ENCODE measurements at regions not wholly inside any gene's neighbourhood (a gene's known extent, or its start where the extent isn't known, plus 50 kb on each side); places are given as distances from the start of the nearest gene placed in this dataset.

DNA sequence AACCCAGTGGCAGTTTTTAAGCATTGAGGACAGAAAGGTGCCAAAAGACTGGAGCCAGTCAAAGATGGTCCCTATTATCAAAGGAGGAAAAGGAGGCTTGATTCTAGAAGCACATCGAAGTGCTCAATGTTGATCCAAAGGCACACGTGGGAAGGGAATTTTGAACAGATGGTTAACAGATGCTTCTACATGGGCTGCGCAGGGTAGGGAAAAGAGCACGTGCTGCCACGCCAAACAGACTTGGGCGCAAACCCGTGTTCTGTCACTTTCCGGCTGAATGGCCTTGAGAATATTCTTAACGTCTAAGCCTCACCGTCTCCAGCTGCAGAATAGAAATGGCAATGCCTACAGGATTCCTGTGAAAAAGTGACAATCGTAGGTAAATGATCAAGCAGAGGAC is 217.9 kb upstream of the MTNR1B start:
- no peaks in the 10 kb centered on the region for H3K27me3 ChIP-seq
- H3K9me3 ChIP-seq: no peaks in the 10 kb centered on the region
- DNase-seq (ENCODE audit: low spot score): no peak
- H3K36me3 ChIP-seq: no peaks in the 10 kb centered on the region
- no peaks in the 10 kb centered on the region for H3K4me1 ChIP-seq
- no peak overlapping the region for H3K4me3 ChIP-seq
- TF ChIP-seq, protein P1, sequence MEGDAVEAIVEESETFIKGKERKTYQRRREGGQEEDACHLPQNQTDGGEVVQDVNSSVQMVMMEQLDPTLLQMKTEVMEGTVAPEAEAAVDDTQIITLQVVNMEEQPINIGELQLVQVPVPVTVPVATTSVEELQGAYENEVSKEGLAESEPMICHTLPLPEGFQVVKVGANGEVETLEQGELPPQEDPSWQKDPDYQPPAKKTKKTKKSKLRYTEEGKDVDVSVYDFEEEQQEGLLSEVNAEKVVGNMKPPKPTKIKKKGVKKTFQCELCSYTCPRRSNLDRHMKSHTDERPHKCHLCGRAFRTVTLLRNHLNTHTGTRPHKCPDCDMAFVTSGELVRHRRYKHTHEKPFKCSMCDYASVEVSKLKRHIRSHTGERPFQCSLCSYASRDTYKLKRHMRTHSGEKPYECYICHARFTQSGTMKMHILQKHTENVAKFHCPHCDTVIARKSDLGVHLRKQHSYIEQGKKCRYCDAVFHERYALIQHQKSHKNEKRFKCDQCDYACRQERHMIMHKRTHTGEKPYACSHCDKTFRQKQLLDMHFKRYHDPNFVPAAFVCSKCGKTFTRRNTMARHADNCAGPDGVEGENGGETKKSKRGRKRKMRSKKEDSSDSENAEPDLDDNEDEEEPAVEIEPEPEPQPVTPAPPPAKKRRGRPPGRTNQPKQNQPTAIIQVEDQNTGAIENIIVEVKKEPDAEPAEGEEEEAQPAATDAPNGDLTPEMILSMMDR (IDR thresholded peaks at IDR 0.05): no peak
- no peak overlapping the region for H3K27ac ChIP-seq

DNA sequence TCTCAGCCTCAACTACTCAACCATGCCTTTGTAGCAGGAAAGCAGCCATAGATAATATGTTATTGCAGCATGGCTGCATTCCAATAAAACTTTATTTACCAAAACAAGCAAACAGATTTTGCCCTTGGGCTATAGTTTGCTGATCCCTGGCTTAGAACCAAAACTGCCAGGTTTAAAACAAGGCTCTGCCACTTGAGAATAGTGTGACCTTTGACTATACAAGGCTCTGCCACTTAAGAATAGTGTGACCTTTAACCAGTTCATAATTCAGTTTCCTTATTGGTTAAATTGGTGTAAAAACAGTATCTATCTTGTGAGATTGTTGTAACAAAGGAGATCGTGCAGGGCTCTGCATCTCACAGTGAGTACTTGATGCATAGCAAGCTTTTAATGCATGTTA is 217.3 kb upstream of the MTNR1B start:
- DNase-seq (ENCODE audit: low spot score): no peak
- Histone ChIP-seq H3K4me3 (no peak overlapping the region), H3K4me1 (no peaks in the 10 kb centered on the region), H3K36me3 (no peaks in the 10 kb centered on the region), H3K27me3 (no peaks in the 10 kb centered on the region), H3K27ac (no peak overlapping the region), H3K9me3 (no peaks in the 10 kb centered on the region)
- TF ChIP-seq, protein P1 (IDR thresholded peaks at IDR 0.05): no peak

DNA sequence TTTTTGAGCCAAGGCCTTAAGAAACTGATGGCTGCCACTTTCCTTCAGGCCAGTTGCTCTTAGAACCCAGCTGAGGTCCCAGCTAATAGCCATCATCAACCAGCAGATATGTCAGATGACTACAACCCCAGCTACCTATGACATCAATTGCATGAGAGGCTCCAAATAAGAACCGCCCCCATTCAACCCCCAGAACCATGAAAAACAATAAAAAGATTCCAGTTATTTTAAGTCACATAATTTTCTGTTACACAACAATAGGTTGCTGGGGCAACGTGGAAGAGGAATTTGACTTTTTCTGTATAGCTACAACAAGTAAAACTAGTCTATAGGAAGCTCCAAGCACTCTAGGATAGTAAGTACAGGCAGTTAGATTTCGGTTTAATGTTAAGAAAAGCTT is 216.3 kb upstream of the MTNR1B start:
- Histone ChIP-seq H3K4me3 (no peak overlapping the region), H3K9me3 (no peaks in the 10 kb centered on the region), H3K36me3 (no peaks in the 10 kb centered on the region), H3K4me1 (no peaks in the 10 kb centered on the region), H3K27me3 (no peaks in the 10 kb centered on the region), H3K27ac (no peak overlapping the region)
- DNase-seq (ENCODE audit: low spot score): no peak
- TF ChIP-seq, protein P1 (IDR thresholded peaks at IDR 0.05): no peak

DNA sequence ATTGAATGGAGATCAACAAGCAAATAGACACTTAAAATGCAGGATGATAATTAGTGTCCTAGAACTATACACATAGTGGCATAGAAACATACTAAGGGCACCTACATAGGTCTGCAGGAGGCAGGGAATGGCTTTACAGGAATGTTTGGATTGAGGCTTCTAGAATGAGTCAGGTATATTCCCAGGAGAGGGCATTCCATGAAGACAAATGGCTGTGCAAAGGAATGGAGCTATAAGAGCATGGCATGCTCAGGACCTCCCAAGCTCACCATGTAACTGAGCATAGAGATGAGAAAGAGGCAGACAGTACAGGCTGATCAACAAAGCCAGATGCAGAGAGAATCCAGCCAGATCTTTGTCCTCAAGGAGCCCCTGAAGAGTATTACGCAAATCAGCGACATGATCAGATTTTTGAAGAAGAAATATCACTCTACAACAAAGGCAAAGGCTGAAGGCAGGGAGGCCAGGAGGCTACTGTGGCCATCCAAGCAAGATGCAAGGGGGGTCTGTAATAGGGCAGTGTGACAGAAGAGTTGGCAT is 211.1 kb upstream of the MTNR1B start:
- Histone ChIP-seq H3K27me3 (no peaks in the 10 kb centered on the region), H3K4me3 (no peak overlapping the region), H3K9me3 (no peaks in the 10 kb centered on the region), H3K27ac (no peak overlapping the region), H3K36me3 (no peaks in the 10 kb centered on the region), H3K4me1 (no peaks in the 10 kb centered on the region)
- TF ChIP-seq, protein P1 (IDR thresholded peaks at IDR 0.05): no peak
- DNase-seq (ENCODE audit: low spot score): no peak

DNA sequence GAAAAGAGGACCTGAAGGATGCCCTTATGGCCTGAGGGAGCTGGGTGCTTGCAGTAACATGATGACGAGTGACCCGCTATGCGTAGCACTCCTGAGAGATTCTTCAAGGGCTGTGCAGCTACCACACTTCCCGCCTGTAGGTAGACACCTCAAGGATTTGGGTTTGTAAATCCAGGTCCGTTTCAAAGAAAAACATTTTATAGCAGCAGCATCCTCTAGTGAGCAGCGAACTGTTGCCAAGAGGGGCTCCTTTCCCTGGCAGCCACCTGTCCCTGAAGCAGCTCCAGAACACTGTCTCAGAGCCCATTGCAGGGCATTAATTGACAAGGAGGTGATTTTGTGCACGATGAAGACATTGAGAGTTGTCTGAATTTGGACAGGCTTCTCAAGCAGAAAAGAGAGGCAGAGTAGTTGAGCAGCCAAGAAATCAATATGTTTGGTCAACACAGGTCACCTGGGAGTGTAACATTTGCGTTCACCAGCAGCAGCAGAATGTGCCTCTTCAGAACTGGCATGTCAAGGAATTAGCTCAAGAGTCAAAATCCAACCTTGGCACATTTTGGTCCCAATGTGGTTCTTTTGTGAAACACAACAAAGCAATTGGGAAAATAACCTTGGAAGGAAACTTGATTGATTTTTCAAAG is 209.8 kb upstream of the MTNR1B start:
- H3K4me3 ChIP-seq: no peak overlapping the region
- no peak for DNase-seq (ENCODE audit: low spot score)
- H3K4me1 ChIP-seq: no peaks in the 10 kb centered on the region
- no peak overlapping the region for H3K27ac ChIP-seq
- H3K27me3 ChIP-seq: no peaks in the 10 kb centered on the region
- H3K36me3 ChIP-seq: no peaks in the 10 kb centered on the region
- TF ChIP-seq, protein P1 (IDR thresholded peaks at IDR 0.05): no peak
- no peaks in the 10 kb centered on the region for H3K9me3 ChIP-seq

DNA sequence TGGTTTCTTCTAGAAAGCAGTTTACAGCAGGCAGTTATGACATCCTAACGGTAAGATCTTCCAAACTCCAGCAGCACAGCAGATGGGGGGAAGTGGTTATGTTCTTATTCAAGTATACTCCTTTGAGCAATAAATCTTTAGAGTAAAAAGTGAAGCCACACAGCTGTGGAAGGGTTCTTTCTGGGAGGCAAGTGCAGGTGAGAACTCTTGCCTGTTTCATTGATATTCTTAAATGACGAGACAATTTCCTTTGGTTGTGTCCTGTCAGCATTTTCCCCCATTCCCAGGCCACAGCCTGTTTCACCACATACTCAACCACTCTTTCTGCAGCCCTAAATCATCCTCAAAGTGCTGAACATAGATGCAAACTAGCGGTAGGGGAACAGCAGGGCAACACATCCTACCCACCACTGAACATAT is 207.3 kb upstream of the MTNR1B start:
- TF ChIP-seq, protein P1 (IDR thresholded peaks at IDR 0.05): no peak
- H3K9me3 ChIP-seq: no peaks in the 10 kb centered on the region
- no peaks in the 10 kb centered on the region for H3K36me3 ChIP-seq
- H3K27me3 ChIP-seq: no peaks in the 10 kb centered on the region
- peaks cover 0 to 14% of the 10 kb centered on the region in 2 donors for H3K4me1 ChIP-seq
- no peak overlapping the region for H3K27ac ChIP-seq
- H3K4me3 ChIP-seq: no peak overlapping the region
- no peak for DNase-seq (ENCODE audit: low spot score)

Data from right atrium auricular region (tissue), 2 donors.